GM18909 (cell line): ENCODE measurements at regions not wholly inside any gene's neighbourhood (a gene's known extent, or its start where the extent isn't known, plus 50 kb on each side); places are given as distances from the start of the nearest gene placed in this dataset.

ENCODE experiments used
- ATAC-seq: cut with Tn5 transposase; IDR thresholded peaks from one replicate; pipeline ENCODE4 v1.9.1; 2021; ENCODE audit warnings: mild to moderate bottlenecking; ENCODE audit not compliant: unreplicated experiment, poor library complexity

GRCh38 chr1:5578690-5579089 is 413.5 kb downstream of the NPHP4 start:
- no peak for ATAC-seq

GRCh38 chr1:5577255-5578040 is 414.8 kb downstream of the NPHP4 start:
- no peak for ATAC-seq

GRCh38 chr1:5576673-5577065 is 415.6 kb downstream of the NPHP4 start:
- ATAC-seq: no peak

- no peak for ATAC-seq
Observed at GRCh38 chr1:5576011-5576672, 416.1 kb downstream of the NPHP4 start.

GRCh38 chr1:5575396-5575940 is 416.8 kb downstream of the NPHP4 start:
- ATAC-seq: no peak

- no peak for ATAC-seq
Observed at GRCh38 chr1:5574641-5575040, 417.6 kb downstream of the NPHP4 start.

GRCh38 chr1:5572794-5573193 is 419.4 kb downstream of the NPHP4 start:
- no peak for ATAC-seq

GRCh38 chr1:5571861-5572401 is 420.3 kb downstream of the NPHP4 start:
- ATAC-seq: no peak

GRCh38 chr1:5571438-5571837 is 420.8 kb downstream of the NPHP4 start:
- no peak for ATAC-seq

- ATAC-seq: no peak
Observed at GRCh38 chr1:5570931-5571330, 421.3 kb downstream of the NPHP4 start.

GRCh38 chr1:5568321-5568720 is 423.9 kb downstream of the NPHP4 start:
- ATAC-seq: no peak

- ATAC-seq: no peak
Observed at GRCh38 chr1:5567839-5568238, 424.4 kb downstream of the NPHP4 start.

- ATAC-seq: no peak
Observed at GRCh38 chr1:5566924-5567323, 425.3 kb downstream of the NPHP4 start.

GRCh38 chr1:5565281-5566125 is 426.7 kb downstream of the NPHP4 start:
- no peak for ATAC-seq

- ATAC-seq: no peak
Observed at GRCh38 chr1:5564578-5565257, 427.5 kb downstream of the NPHP4 start.

- ATAC-seq: no peak
Observed at GRCh38 chr1:5563861-5564577, 428.2 kb downstream of the NPHP4 start.

- ATAC-seq: no peak
Observed at GRCh38 chr1:5562769-5563168, 429.5 kb downstream of the NPHP4 start.

GRCh38 chr1:5562331-5562730 is 429.9 kb downstream of the NPHP4 start:
- no peak for ATAC-seq

- ATAC-seq: no peak
Observed at GRCh38 chr1:5559078-5559477, 433.1 kb downstream of the NPHP4 start.
